SK-N-SH (cell line): ENCODE measurements at regions not wholly inside any gene's neighbourhood (a gene's known extent, or its start where the extent isn't known, plus 50 kb on each side); places are given as distances from the start of the nearest gene placed in this dataset.

Source experiments
- CTCF ChIA-PET: fragments of 300-600, 350-600 bp; formaldehyde crosslinking; extraction: SDS; loops from one replicate; lab custom pipeline; 2021; lab: Yijun Ruan, JAX
- POLR2A ChIA-PET: fragments of 350-600 bp; sonication (Branson Sonifier 250); formaldehyde crosslinking; extraction: SDS; loops from one replicate; lab custom pipeline; 2020; ENCODE audit warnings: antibody characterized with exemption, inconsistent platforms; lab: Yijun Ruan, JAX
- DNase-seq: peaks from one replicate; pipeline ENCODE4 v3.0.0; 2012
- H2AFZ ChIP-seq: fragments of 200-600 bp; sonication (generic); 2 replicates; pipeline ENCODE4 v1.8.1; 2016; ENCODE audit warnings: antibody characterized with exemption, mild to moderate bottlenecking, low read depth
- H3F3A ChIP-seq: fragments of 200-600 bp; sonication (generic); replicated peaks from 2 replicates; pipeline ENCODE3; 2016; ENCODE audit warnings: antibody characterized with exemption, mild to moderate bottlenecking; ENCODE audit not compliant: insufficient read depth
- H3K27ac ChIP-seq, 2 experiments: fragments of 200-500 bp in 1 of 2; fragments of 200-600 bp in 1 of 2; sonication (Bioruptor generic) in 1 of 2; sonication (generic), shearing (Covaris generic) in 1 of 2; 2 replicates each; pipeline versions ENCODE4 v1.5.1 to v1.6.1; 2014 to 2016; ENCODE audit warnings: low read depth in 2 of 2, inconsistent platforms in 1 of 2, low read length in 1 of 2, mild to moderate bottlenecking in 1 of 2, mixed read lengths in 1 of 2
- H3K27me3 ChIP-seq: fragments of 200-600 bp; sonication (generic), shearing (Covaris generic); 2 replicates; pipeline ENCODE4 v1.6.1; 2016; ENCODE audit warnings: mixed run types; ENCODE audit not compliant: insufficient read depth
- H3K36me3 ChIP-seq, 2 experiments: fragments of 200-500 bp in 1 of 2; fragments of 200-600 bp in 1 of 2; sonication (Bioruptor generic) in 1 of 2; sonication (generic) in 1 of 2; replicated peaks in 1 of 2; 2 replicates each; pipeline versions ENCODE3 to v1.5.1; 2014 to 2016; ENCODE audit warnings: low read length in 1 of 2, mild to moderate bottlenecking in 1 of 2; ENCODE audit not compliant: insufficient read depth in 2 of 2, control insufficient read depth in 1 of 2
- H3K4me1 ChIP-seq, 2 experiments: fragments of 200-500 bp in 1 of 2; fragments of 200-600 bp in 1 of 2; sonication (Bioruptor generic) in 1 of 2; sonication (generic), shearing (Covaris generic) in 1 of 2; 2 replicates each; pipeline versions ENCODE4 v1.5.1 to v1.6.1; 2014 to 2016; ENCODE audit warnings: low read depth in 1 of 2, low read length in 1 of 2, mixed run types in 1 of 2; ENCODE audit not compliant: insufficient read depth in 2 of 2, control insufficient read depth in 1 of 2
- H3K4me2 ChIP-seq: fragments of 200-600 bp; sonication (generic), shearing (Covaris generic); 2 replicates; pipeline ENCODE4 v1.6.1; 2017; ENCODE audit warnings: mixed run types
- H3K4me3 ChIP-seq, 2 experiments: fragments of 200-500 bp in 1 of 2; fragments of 200-600 bp in 1 of 2; sonication (Bioruptor generic) in 1 of 2; sonication (generic), shearing (Covaris generic) in 1 of 2; 2 replicates each; pipeline versions ENCODE4 v1.5.1 to v1.8.1; 2014 to 2016; ENCODE audit warnings: low read depth in 2 of 2, inconsistent platforms in 1 of 2, low read length in 1 of 2, mild to moderate bottlenecking in 1 of 2, mixed read lengths in 1 of 2, moderate library complexity in 1 of 2
- H3K79me2 ChIP-seq: fragments of 200-600 bp; sonication (generic); 2 replicates; pipeline ENCODE4 v1.8.1; 2017; ENCODE audit warnings: mild to moderate bottlenecking; ENCODE audit not compliant: insufficient read depth
- H3K9ac ChIP-seq: fragments of 200-600 bp; sonication (generic); 2 replicates; pipeline ENCODE4 v1.6.1; 2017; ENCODE audit warnings: mixed run types
- H3K9me2 ChIP-seq: fragments of 200-600 bp; sonication (generic); 2 replicates; pipeline ENCODE4 v1.6.1; 2017; ENCODE audit warnings: mixed run types
- H3K9me3 ChIP-seq: fragments of 200-600 bp; sonication (generic); 2 replicates; pipeline ENCODE4 v1.6.1; 2017; ENCODE audit warnings: mixed run types, mild to moderate bottlenecking, moderate library complexity
- H4K20me1 ChIP-seq: fragments of 200-600 bp; sonication (generic); 2 replicates; pipeline ENCODE4 v1.6.1; 2017; ENCODE audit warnings: mild to moderate bottlenecking, mixed run types; ENCODE audit not compliant: insufficient read depth
- CTCF ChIP-seq: fragments of 200-600 bp; sonication (generic); IDR thresholded peaks from 2 replicates; pipeline ENCODE4 v1.6.1; 2017; ENCODE audit warnings: antibody characterized with exemption, mild to moderate bottlenecking, moderate library complexity
- ELF1 ChIP-seq: IDR thresholded peaks from 2 replicates; pipeline ENCODE4 v1.4.0; 2012
- FOSL2 ChIP-seq: IDR thresholded peaks from 2 replicates; pipeline ENCODE4 v1.4.0; 2012; ENCODE audit warnings: low read depth, mild to moderate bottlenecking, moderate library complexity, borderline replicate concordance
- FOXJ3 ChIP-seq: sonication (generic); formaldehyde crosslinking; IDR thresholded peaks from 2 replicates; pipeline ENCODE4 v1.5.1; 2020; ENCODE audit warnings: mild to moderate bottlenecking, missing genetic modification reagents
- GATA2 ChIP-seq: sonication (generic); formaldehyde crosslinking; IDR thresholded peaks from 2 replicates; pipeline ENCODE4 v1.5.0; 2020; ENCODE audit warnings: mild to moderate bottlenecking, missing genetic modification reagents
- IRF3 ChIP-seq: fragments of 150-350 bp; IDR thresholded peaks from 2 replicates; pipeline ENCODE4 v1.6.1; 2016; ENCODE audit warnings: mild to moderate bottlenecking, low read depth, low read length
- MEF2A ChIP-seq: IDR thresholded peaks from 2 replicates; pipeline ENCODE4 v1.4.0; 2012; ENCODE audit warnings: low read depth, borderline replicate concordance
- MXI1 ChIP-seq: IDR thresholded peaks from 2 replicates; pipeline ENCODE4 v1.6.1; 2012; ENCODE audit warnings: mild to moderate bottlenecking, low read depth, low read length, improper control_type of control experiment
- NRF1 ChIP-seq: IDR thresholded peaks from 2 replicates; pipeline ENCODE4 v1.6.1; 2012; ENCODE audit warnings: low read depth, mild to moderate bottlenecking, low read length
- POLR2AphosphoS5 ChIP-seq: IDR thresholded peaks from 2 replicates; pipeline ENCODE4 v1.6.1; 2012; ENCODE audit warnings: low read depth, low read length
- RCOR1 ChIP-seq: fragments of 150-350 bp; IDR thresholded peaks from 2 replicates; pipeline ENCODE4 v1.6.1; 2017; ENCODE audit warnings: antibody characterized with exemption, low read length
- RXRA ChIP-seq: IDR thresholded peaks from 2 replicates; pipeline ENCODE4 v1.4.0; 2012; ENCODE audit warnings: low read depth, mild to moderate bottlenecking, borderline replicate concordance
- YY1 ChIP-seq: IDR thresholded peaks from 2 replicates; pipeline ENCODE4 v1.4.0; 2012; ENCODE audit warnings: low read depth, mild to moderate bottlenecking
- TF ChIP-seq, protein P1 (sequence below): IDR thresholded peaks from 2 replicates; pipeline ENCODE4 v1.6.1; 2012; ENCODE audit warnings: mild to moderate bottlenecking, low read depth, low read length, moderate library complexity

DNA sequence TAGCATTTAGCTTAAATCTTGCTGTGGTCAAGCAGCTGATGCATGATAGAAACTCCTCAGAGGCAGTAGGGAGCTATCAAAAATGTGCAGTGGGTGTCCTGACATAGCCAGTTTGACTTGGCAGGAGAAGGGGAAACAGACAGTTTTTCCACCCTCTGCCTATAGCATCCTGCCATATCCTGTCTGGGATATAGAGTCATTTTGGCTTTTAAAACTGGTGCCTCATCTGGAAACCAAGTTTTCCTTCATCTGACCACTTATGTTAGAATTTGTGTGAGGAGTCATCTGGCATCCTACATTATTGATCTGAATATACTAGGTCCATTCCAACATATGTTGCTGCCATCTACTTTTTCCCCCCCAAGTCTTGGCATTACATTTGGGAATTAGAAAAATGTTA, 284.1 kb downstream of the CD109 start:
- H3K9me3 ChIP-seq: 0 out of 2 replicates have a peak, but pooled peaks cover 4% of the 10 kb centered on the region
- H4K20me1 ChIP-seq: no peaks in the 10 kb centered on the region
- no peak overlapping the region for H3K27ac ChIP-seq
- no peaks in the 10 kb centered on the region for H3K36me3 ChIP-seq
- H3K4me3 ChIP-seq: no peak overlapping the region
- H3F3A ChIP-seq: no peaks in the 10 kb centered on the region
- H2AFZ ChIP-seq: no peak overlapping the region
- no peaks in the 10 kb centered on the region for H3K27me3 ChIP-seq
- no peak overlapping the region for H3K9ac ChIP-seq
- no peaks in the 10 kb centered on the region for H3K4me1 ChIP-seq
- TF ChIP-seq FOSL2: no peak
- no peak for TF ChIP-seq RXRA
- TF ChIP-seq MEF2A: no peak
- TF ChIP-seq, protein P1, sequence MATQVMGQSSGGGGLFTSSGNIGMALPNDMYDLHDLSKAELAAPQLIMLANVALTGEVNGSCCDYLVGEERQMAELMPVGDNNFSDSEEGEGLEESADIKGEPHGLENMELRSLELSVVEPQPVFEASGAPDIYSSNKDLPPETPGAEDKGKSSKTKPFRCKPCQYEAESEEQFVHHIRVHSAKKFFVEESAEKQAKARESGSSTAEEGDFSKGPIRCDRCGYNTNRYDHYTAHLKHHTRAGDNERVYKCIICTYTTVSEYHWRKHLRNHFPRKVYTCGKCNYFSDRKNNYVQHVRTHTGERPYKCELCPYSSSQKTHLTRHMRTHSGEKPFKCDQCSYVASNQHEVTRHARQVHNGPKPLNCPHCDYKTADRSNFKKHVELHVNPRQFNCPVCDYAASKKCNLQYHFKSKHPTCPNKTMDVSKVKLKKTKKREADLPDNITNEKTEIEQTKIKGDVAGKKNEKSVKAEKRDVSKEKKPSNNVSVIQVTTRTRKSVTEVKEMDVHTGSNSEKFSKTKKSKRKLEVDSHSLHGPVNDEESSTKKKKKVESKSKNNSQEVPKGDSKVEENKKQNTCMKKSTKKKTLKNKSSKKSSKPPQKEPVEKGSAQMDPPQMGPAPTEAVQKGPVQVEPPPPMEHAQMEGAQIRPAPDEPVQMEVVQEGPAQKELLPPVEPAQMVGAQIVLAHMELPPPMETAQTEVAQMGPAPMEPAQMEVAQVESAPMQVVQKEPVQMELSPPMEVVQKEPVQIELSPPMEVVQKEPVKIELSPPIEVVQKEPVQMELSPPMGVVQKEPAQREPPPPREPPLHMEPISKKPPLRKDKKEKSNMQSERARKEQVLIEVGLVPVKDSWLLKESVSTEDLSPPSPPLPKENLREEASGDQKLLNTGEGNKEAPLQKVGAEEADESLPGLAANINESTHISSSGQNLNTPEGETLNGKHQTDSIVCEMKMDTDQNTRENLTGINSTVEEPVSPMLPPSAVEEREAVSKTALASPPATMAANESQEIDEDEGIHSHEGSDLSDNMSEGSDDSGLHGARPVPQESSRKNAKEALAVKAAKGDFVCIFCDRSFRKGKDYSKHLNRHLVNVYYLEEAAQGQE: no peak
- TF ChIP-seq IRF3: no peak
- no peak for TF ChIP-seq ELF1
- TF ChIP-seq CTCF: no peak
- TF ChIP-seq POLR2AphosphoS5: no peak
- no peak for TF ChIP-seq RCOR1
- no peak for TF ChIP-seq FOXJ3 (CRISPR knock-in tag)
- TF ChIP-seq YY1: no peak
- TF ChIP-seq MXI1: no peak
- TF ChIP-seq NRF1: no peak
- TF ChIP-seq GATA2 (CRISPR knock-in tag): no peak
- H3K79me2 ChIP-seq: no peaks in the 10 kb centered on the region
- DNase-seq: no peak
- H3K9me2 ChIP-seq: no peaks in the 10 kb centered on the region
- ChIA-PET POLR2A (no interaction called here), CTCF (interaction anchor here (0.7 to 1.7 kb wide), 2 partner anchors 10 to 1229 kb away, joined by 3 to 14 read pairs; no protein-coding TSS in a partner anchor)
- H3K4me2 ChIP-seq: no peak overlapping the region
